Limb (tissue), 2 donors: ENCODE measurements at regions not wholly inside any gene's neighbourhood (a gene's known extent, or its start where the extent isn't known, plus 50 kb on each side); places are given as distances from the start of the nearest gene placed in this dataset.

Experiments
- DNase-seq, 2 donors: peaks; one replicate each; pipeline ENCODE4 v3.0.0-alpha.2; 2016; ENCODE audit errors: extremely low spot score in 2 of 2

DNA sequence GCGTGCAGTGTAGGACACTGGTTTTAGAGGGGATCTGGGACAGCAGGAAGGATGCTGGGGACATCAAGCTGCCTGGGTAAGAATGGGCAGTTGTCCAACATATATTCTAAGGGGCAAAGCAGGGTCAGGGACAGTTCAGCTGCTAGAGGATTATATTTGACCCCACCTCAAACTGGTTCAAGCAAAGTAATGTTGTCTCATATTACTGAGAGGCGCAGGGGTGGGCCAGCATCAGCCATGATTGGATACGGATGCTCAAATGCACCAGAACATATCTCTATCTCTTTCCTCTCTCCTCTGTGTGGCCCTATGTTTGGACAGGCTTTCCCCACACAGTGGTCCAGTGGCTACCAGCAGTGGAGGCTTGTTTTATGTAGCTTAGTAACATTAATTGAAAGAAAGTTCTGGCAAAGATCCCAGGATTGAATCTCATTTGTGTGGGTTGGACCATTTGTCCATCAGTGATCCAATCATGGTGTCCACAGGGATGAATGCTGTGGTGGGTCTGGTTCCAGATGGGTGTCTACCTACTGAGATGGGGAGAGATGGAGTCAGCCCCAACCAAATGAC lies 49.8 kb upstream of the RGMA start:
- DNase-seq = no peak
